SK-N-SH treated with all-trans-retinoic acid at 6 μM for 48 hours (cell line): ENCODE measurements at regions not wholly inside any gene's neighbourhood (a gene's known extent, or its start where the extent isn't known, plus 50 kb on each side); places are given as distances from the start of the nearest gene placed in this dataset.

ENCODE experiments used
- ATAC-seq: fragments of 200-7000 bp; cut with Tn5 transposase; 3 replicates; pipeline ENCODE4 v1.9.1; 2020; ENCODE audit warnings: mild to moderate bottlenecking, moderate library complexity
- ARNTL ChIP-seq: fragments of 450-650 bp; formaldehyde crosslinking; IDR thresholded peaks from 2 replicates; pipeline ENCODE4 v1.5.0; 2020; ENCODE audit warnings: low read depth, mild to moderate bottlenecking, moderate library complexity, borderline replicate concordance
- BACH2 ChIP-seq: fragments of 250-450 bp; sonication (Bioruptor Pico); IDR thresholded peaks from 2 replicates; pipeline ENCODE4 v1.9.0; 2021; ENCODE audit warnings: mild to moderate bottlenecking, borderline replicate concordance
- CREB5 ChIP-seq: fragments of 250-450 bp; sonication (Bioruptor Pico); IDR thresholded peaks from 2 replicates; pipeline ENCODE4 v1.5.1; 2020; ENCODE audit warnings: low read depth, mild to moderate bottlenecking, moderate library complexity
- CSDC2 ChIP-seq: fragments of 250-450 bp; sonication (Bioruptor Pico); IDR thresholded peaks from 2 replicates; pipeline ENCODE4 v1.5.0; 2020; ENCODE audit warnings: mild to moderate bottlenecking, moderate library complexity
- ESRRG ChIP-seq: fragments of 250-450 bp; sonication (Bioruptor Pico); IDR thresholded peaks from 2 replicates; pipeline ENCODE4 v1.6.1; 2021; ENCODE audit warnings: mild to moderate bottlenecking
- GLIS3 ChIP-seq: fragments of 250-450 bp; sonication (Bioruptor Pico); IDR thresholded peaks from 2 replicates; pipeline ENCODE4 v1.5.0; 2020; ENCODE audit warnings: mild to moderate bottlenecking, moderate library complexity
- OSR1 ChIP-seq: fragments of 250-450 bp; sonication (Bioruptor Pico); IDR thresholded peaks from 2 replicates; pipeline ENCODE4 v1.8.0; 2022; ENCODE audit warnings: moderate library complexity, mild to moderate bottlenecking, inconsistent platforms
- PATZ1 ChIP-seq: fragments of 250-450 bp; sonication (Bioruptor Pico); IDR thresholded peaks from 2 replicates; pipeline ENCODE4 v1.8.0; 2020; ENCODE audit warnings: mild to moderate bottlenecking, moderate library complexity, borderline replicate concordance
- POU6F1 ChIP-seq: fragments of 250-450 bp; sonication (Bioruptor Pico); IDR thresholded peaks from 2 replicates; pipeline ENCODE4 v1.8.0; 2021; ENCODE audit warnings: low read depth, mild to moderate bottlenecking, moderate library complexity, borderline replicate concordance
- PPARA ChIP-seq: fragments of 250-450 bp; sonication (Bioruptor Pico); IDR thresholded peaks from 2 replicates; pipeline ENCODE4 v1.5.0; 2020; ENCODE audit warnings: mild to moderate bottlenecking, borderline replicate concordance
- RARB ChIP-seq: fragments of 250-450 bp; sonication (Bioruptor Pico); IDR thresholded peaks from 2 replicates; pipeline ENCODE4 v1.8.0; 2021; ENCODE audit warnings: mild to moderate bottlenecking, moderate library complexity
- SNAI2 ChIP-seq: fragments of 250-450 bp; sonication (Bioruptor Pico); IDR thresholded peaks from 2 replicates; pipeline ENCODE4 v1.5.0; 2020; ENCODE audit warnings: mild to moderate bottlenecking, moderate library complexity
- TCF4 ChIP-seq: fragments of 250-450 bp; sonication (Bioruptor Pico); IDR thresholded peaks from 2 replicates; pipeline ENCODE4 v1.8.0; 2021; ENCODE audit warnings: mild to moderate bottlenecking, moderate library complexity, borderline replicate concordance
- TOX ChIP-seq: fragments of 250-450 bp; sonication (Bioruptor Pico); IDR thresholded peaks from 2 replicates; pipeline ENCODE4 v1.8.0; 2021; ENCODE audit warnings: mild to moderate bottlenecking, moderate library complexity, borderline replicate concordance
- TSHZ2 ChIP-seq: fragments of 250-450 bp; sonication (Bioruptor Pico); IDR thresholded peaks from 2 replicates; pipeline ENCODE4 v1.5.0; 2020; ENCODE audit warnings: mild to moderate bottlenecking, moderate library complexity
- ZC3H10 ChIP-seq: fragments of 250-450 bp; sonication (Bioruptor Pico); IDR thresholded peaks from 2 replicates; pipeline ENCODE4 v1.5.1; 2021; ENCODE audit warnings: mild to moderate bottlenecking, moderate library complexity
- ZFP3 ChIP-seq: fragments of 250-450 bp; sonication (Bioruptor Pico); IDR thresholded peaks from 2 replicates; pipeline ENCODE4 v1.5.0; 2020; ENCODE audit warnings: mild to moderate bottlenecking, moderate library complexity
- ZFP30 ChIP-seq: fragments of 450-650 bp; formaldehyde crosslinking; IDR thresholded peaks from 2 replicates; pipeline ENCODE4 v1.5.0; 2022; ENCODE audit warnings: mild to moderate bottlenecking, moderate library complexity
- ZNF565 ChIP-seq: fragments of 450-650 bp; formaldehyde crosslinking; conservative IDR thresholded peaks from 2 replicates; pipeline ENCODE4 v1.5.0; 2020; ENCODE audit warnings: low read depth, mild to moderate bottlenecking, moderate library complexity
- ZNF70 ChIP-seq: fragments of 450-650 bp; formaldehyde crosslinking; IDR thresholded peaks from 2 replicates; pipeline ENCODE4 v1.5.0; 2020; ENCODE audit warnings: mild to moderate bottlenecking, moderate library complexity
- ZNF8 ChIP-seq: fragments of 450-650 bp; formaldehyde crosslinking; IDR thresholded peaks from 2 replicates; pipeline ENCODE4 v1.5.0; 2020; ENCODE audit warnings: mild to moderate bottlenecking, moderate library complexity
- TF ChIP-seq, protein P1 (sequence below): fragments of 250-450 bp; sonication (Bioruptor Pico); IDR thresholded peaks from 2 replicates; pipeline ENCODE4 v1.5.1; 2021; ENCODE audit warnings: mild to moderate bottlenecking, moderate library complexity

GRCh38 chr3:110664148-110664547 lies 407.5 kb upstream of the NECTIN3 start:
- TF ChIP-seq ZNF565 (CRISPR knock-in tag): no peak
- TF ChIP-seq PATZ1 (CRISPR knock-in tag): no peak
- no peak for TF ChIP-seq PPARA (CRISPR knock-in tag)
- TF ChIP-seq ZC3H10 (CRISPR knock-in tag): no peak
- no peak for TF ChIP-seq POU6F1 (CRISPR knock-in tag)
- no peak for TF ChIP-seq GLIS3 (CRISPR knock-in tag)
- no peak for TF ChIP-seq RARB (CRISPR knock-in tag)
- TF ChIP-seq ZFP30 (CRISPR knock-in tag): no peak
- no peak for TF ChIP-seq ARNTL (CRISPR knock-in tag)
- no peak for TF ChIP-seq BACH2
- TF ChIP-seq TOX: no peak
- no peak for TF ChIP-seq ZFP3
- TF ChIP-seq OSR1 (CRISPR knock-in tag): no peak
- no peak for TF ChIP-seq SNAI2 (CRISPR knock-in tag)
- no peak for TF ChIP-seq CREB5 (CRISPR knock-in tag)
- no peak for TF ChIP-seq CSDC2 (CRISPR knock-in tag)
- no peak for TF ChIP-seq ZNF70
- TF ChIP-seq, all 23 proteins: peak for 0
- ATAC-seq: peak; percentile 52; the same call in 2 of the 3 replicates

DNA sequence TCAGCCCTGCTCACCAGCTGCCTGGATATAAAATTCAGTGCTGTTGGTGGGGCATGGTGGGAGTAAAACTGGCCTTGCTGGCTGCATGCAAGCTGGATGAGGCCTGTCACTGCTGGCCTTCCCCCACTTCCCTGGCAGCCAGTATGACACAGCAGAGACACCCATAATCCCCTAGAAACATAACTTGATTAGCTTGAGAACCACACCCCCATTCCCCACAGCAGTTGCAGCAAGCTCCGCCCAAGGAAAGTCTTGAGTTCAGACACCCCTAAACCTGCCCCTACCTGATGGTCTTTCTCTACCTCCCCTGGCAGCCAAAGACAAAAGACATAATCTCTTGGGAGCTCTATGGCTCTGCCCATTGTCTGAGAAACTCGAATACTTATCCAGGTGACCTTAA lies 405.1 kb upstream of the NECTIN3 start:
- no peak for TF ChIP-seq TSHZ2 (CRISPR knock-in tag)
- TF ChIP-seq TOX: no peak
- no peak for TF ChIP-seq OSR1 (CRISPR knock-in tag)
- no peak for TF ChIP-seq SNAI2 (CRISPR knock-in tag)
- TF ChIP-seq ESRRG (CRISPR knock-in tag): no peak
- no peak for TF ChIP-seq GLIS3 (CRISPR knock-in tag)
- ATAC-seq: no peak

DNA sequence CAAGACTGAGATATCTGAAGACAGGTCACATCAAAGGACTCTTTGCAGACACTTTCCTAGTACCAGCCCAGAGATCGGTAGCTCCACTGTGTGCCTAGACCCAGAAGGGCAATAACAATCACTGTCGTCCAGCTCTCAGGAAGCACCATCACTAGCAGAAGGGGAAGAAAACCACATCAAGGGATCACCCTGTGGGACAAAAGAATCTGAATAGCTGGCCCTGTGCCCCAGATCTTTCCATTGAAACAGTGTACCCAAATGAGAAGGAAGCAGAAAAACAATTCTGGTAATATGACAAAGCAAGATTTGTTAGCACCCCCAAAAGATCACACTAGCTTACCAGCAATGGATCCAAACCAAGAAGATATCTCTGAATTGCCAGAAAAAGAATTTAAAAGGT lies 404.4 kb upstream of the NECTIN3 start:
- no peak for TF ChIP-seq ARNTL (CRISPR knock-in tag)
- TF ChIP-seq, protein P1, sequence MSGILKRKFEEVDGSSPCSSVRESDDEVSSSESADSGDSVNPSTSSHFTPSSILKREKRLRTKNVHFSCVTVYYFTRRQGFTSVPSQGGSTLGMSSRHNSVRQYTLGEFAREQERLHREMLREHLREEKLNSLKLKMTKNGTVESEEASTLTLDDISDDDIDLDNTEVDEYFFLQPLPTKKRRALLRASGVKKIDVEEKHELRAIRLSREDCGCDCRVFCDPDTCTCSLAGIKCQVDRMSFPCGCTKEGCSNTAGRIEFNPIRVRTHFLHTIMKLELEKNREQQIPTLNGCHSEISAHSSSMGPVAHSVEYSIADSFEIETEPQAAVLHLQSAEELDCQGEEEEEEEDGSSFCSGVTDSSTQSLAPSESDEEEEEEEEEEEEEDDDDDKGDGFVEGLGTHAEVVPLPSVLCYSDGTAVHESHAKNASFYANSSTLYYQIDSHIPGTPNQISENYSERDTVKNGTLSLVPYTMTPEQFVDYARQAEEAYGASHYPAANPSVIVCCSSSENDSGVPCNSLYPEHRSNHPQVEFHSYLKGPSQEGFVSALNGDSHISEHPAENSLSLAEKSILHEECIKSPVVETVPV (CRISPR knock-in tag): no peak
- TF ChIP-seq ZNF8 (CRISPR knock-in tag): no peak
- TF ChIP-seq ESRRG (CRISPR knock-in tag): no peak
- no peak for TF ChIP-seq POU6F1 (CRISPR knock-in tag)
- TF ChIP-seq PATZ1 (CRISPR knock-in tag): no peak
- TF ChIP-seq TCF4 (CRISPR knock-in tag): no peak
- TF ChIP-seq TOX: no peak
- ATAC-seq: no peak
